A673 (cell line): ENCODE measurements at regions not wholly inside any gene's neighbourhood (a gene's known extent, or its start where the extent isn't known, plus 50 kb on each side); places are given as distances from the start of the nearest gene placed in this dataset.

ENCODE experiments used
- EZH2 ChIP-seq: fragments of 200-600 bp; sonication (generic); IDR thresholded peaks from 2 replicates; pipeline ENCODE4 v1.6.1; 2017; ENCODE audit warnings: borderline replicate concordance, low read depth, mild to moderate bottlenecking, mixed read lengths, antibody characterized with exemption, low read length; ENCODE audit not compliant: poor library complexity, severe bottlenecking
- TF ChIP-seq, protein P1 (sequence below): fragments of 300-800, 200-600 bp; sonication (generic); conservative IDR thresholded peaks from 2 replicates; pipeline ENCODE4 v1.5.1; 2017; ENCODE audit warnings: low read depth, mild to moderate bottlenecking, antibody characterized with exemption, low read length, moderate library complexity, mixed read lengths

DNA sequence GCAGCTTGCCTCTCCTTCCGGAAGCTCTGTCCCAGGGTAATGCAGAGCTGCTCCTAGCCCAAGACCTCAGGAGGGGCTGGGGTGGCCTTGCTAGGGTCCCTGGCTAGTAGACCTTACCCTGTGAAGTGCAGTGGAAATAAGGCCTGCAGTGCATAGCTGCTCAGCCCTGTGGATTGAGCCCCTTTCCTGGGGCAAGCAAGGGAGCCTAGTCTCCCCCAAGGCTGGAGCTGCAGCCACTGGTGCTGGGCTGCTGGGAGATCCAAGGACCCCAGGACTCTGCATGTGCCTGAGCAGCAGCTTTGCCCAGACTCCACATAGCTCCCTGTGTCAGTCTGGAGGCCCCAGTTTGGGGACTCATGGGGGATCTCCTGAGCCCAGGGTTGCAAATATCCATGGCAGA is 57.9 kb downstream of the FANCF start:
- TF ChIP-seq, protein P1, sequence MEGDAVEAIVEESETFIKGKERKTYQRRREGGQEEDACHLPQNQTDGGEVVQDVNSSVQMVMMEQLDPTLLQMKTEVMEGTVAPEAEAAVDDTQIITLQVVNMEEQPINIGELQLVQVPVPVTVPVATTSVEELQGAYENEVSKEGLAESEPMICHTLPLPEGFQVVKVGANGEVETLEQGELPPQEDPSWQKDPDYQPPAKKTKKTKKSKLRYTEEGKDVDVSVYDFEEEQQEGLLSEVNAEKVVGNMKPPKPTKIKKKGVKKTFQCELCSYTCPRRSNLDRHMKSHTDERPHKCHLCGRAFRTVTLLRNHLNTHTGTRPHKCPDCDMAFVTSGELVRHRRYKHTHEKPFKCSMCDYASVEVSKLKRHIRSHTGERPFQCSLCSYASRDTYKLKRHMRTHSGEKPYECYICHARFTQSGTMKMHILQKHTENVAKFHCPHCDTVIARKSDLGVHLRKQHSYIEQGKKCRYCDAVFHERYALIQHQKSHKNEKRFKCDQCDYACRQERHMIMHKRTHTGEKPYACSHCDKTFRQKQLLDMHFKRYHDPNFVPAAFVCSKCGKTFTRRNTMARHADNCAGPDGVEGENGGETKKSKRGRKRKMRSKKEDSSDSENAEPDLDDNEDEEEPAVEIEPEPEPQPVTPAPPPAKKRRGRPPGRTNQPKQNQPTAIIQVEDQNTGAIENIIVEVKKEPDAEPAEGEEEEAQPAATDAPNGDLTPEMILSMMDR = no peak
- TF ChIP-seq EZH2 = no peak
